Fibroblast of lung (primary cell): ENCODE measurements at regions not wholly inside any gene's neighbourhood (a gene's known extent, or its start where the extent isn't known, plus 50 kb on each side); places are given as distances from the start of the nearest gene placed in this dataset.

Source experiments
- EZH2 ChIP-seq: IDR thresholded peaks from 2 replicates; pipeline ENCODE4 v1.5.1; 2012; ENCODE audit warnings: low read length, control low read depth, mild to moderate bottlenecking; ENCODE audit errors: missing control alignments
- TF ChIP-seq, protein P1 (sequence below), 2 donors: IDR thresholded peaks in 1 of 2; conservative IDR thresholded peaks in 1 of 2; 1 replicate in 1 of 2; 2 replicates in 1 of 2; pipeline ENCODE4 v1.5.1; 2011 to 2012; ENCODE audit warnings: low read length in 2 of 2, control low read depth in 1 of 2, inconsistent platforms in 1 of 2, low read depth in 1 of 2, mild to moderate bottlenecking in 1 of 2

DNA sequence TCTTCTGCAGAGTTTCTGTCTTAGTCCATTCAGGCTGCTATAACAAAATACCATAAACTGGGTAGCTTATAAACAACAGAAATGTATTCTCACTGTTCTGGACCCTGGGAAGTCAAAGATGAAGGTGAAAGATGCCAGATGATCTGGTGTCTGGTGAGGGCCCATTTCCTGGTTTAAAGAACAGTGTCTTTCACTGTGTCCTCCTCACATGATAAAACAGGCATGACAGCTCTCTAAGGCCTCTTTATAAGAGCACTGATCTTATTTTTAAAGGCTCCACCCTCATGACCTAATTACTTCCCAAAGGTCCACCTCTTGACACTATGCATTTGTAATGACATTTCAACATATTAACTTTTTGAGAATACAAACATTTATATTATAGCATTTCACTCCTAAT, 250.2 kb upstream of the ZRANB2 start:
- TF ChIP-seq, protein P1, sequence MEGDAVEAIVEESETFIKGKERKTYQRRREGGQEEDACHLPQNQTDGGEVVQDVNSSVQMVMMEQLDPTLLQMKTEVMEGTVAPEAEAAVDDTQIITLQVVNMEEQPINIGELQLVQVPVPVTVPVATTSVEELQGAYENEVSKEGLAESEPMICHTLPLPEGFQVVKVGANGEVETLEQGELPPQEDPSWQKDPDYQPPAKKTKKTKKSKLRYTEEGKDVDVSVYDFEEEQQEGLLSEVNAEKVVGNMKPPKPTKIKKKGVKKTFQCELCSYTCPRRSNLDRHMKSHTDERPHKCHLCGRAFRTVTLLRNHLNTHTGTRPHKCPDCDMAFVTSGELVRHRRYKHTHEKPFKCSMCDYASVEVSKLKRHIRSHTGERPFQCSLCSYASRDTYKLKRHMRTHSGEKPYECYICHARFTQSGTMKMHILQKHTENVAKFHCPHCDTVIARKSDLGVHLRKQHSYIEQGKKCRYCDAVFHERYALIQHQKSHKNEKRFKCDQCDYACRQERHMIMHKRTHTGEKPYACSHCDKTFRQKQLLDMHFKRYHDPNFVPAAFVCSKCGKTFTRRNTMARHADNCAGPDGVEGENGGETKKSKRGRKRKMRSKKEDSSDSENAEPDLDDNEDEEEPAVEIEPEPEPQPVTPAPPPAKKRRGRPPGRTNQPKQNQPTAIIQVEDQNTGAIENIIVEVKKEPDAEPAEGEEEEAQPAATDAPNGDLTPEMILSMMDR (conservative IDR thresholded peaks at IDR 0.05 in 1 of 2, IDR thresholded peaks at IDR 0.05 in 1 of 2; ENCODE audit: low read depth in 1 of 2, low read length in 2 of 2), result no peak
- TF ChIP-seq EZH2, result no peak
